DND-41 (cell line): ENCODE measurements at regions not wholly inside any gene's neighbourhood (a gene's known extent, or its start where the extent isn't known, plus 50 kb on each side); places are given as distances from the start of the nearest gene placed in this dataset.

Source experiments
- ATAC-seq: fragments of 200-7000 bp; cut with Tn5 transposase; 3 replicates; pipeline ENCODE4 v1.9.1; 2021; ENCODE audit warnings: low read depth; ENCODE audit not compliant: insufficient read depth
- DNase-seq: peaks from one replicate; pipeline ENCODE4 v3.0.0-alpha.2; 2020
- H2AFZ ChIP-seq: 2 replicates; pipeline ENCODE4 v1.6.0; 2012; ENCODE audit warnings: low read depth, low read length
- H3K27ac ChIP-seq: 2 replicates; pipeline ENCODE4 v1.5.1; 2012; ENCODE audit warnings: low read length, inconsistent platforms
- H3K27me3 ChIP-seq: fragments of 200-600 bp; sonication (generic); 2 replicates; pipeline ENCODE4 v1.6.0; 2012; ENCODE audit warnings: low read length, mild to moderate bottlenecking, inconsistent platforms; ENCODE audit not compliant: insufficient read depth, poor library complexity
- H3K36me3 ChIP-seq: 2 replicates; pipeline ENCODE4 v1.5.1; 2012; ENCODE audit warnings: low read length, inconsistent platforms; ENCODE audit not compliant: insufficient read depth
- H3K4me1 ChIP-seq: 2 replicates; pipeline ENCODE4 v1.5.1; 2012; ENCODE audit warnings: mild to moderate bottlenecking, low read length; ENCODE audit not compliant: insufficient read depth
- H3K4me2 ChIP-seq: 2 replicates; pipeline ENCODE4 v1.6.0; 2012; ENCODE audit warnings: mild to moderate bottlenecking, moderate library complexity, low read length, inconsistent platforms; ENCODE audit not compliant: insufficient read depth
- H3K4me3 ChIP-seq, 2 experiments: fragments of 200-600 bp in 1 of 2; shearing (Covaris generic) in 1 of 2; 2 replicates each; pipeline ENCODE4 v1.5.1; 2012 to 2016; ENCODE audit warnings: inconsistent platforms in 2 of 2, low read length in 2 of 2, mild to moderate bottlenecking in 2 of 2, low read depth in 1 of 2, moderate library complexity in 1 of 2
- H3K79me2 ChIP-seq: 2 replicates; pipeline ENCODE4 v1.6.0; 2012; ENCODE audit warnings: low read length, inconsistent platforms; ENCODE audit not compliant: insufficient read depth
- H3K9ac ChIP-seq: 2 replicates; pipeline ENCODE4 v1.6.0; 2012; ENCODE audit warnings: low read depth, mild to moderate bottlenecking, inconsistent platforms, low read length, moderate library complexity
- H3K9me3 ChIP-seq: 2 replicates; pipeline ENCODE4 v1.5.1; 2012; ENCODE audit warnings: low read length, moderate library complexity, mild to moderate bottlenecking, inconsistent platforms; ENCODE audit not compliant: insufficient read depth, severe bottlenecking
- H4K20me1 ChIP-seq: 2 replicates; pipeline ENCODE4 v1.6.0; 2012; ENCODE audit warnings: low read length; ENCODE audit not compliant: insufficient read depth
- EZH2 ChIP-seq: IDR thresholded peaks from 3 replicates; pipeline ENCODE4 v1.6.1; 2012; ENCODE audit warnings: borderline replicate concordance, low read depth, mild to moderate bottlenecking, moderate library complexity, low read length, inconsistent platforms; ENCODE audit not compliant: severe bottlenecking
- TF ChIP-seq, protein P1 (sequence below): IDR thresholded peaks from 2 replicates; pipeline ENCODE4 v1.5.1; 2012; ENCODE audit warnings: borderline replicate concordance, low read length, moderate library complexity, mild to moderate bottlenecking; ENCODE audit not compliant: poor library complexity, severe bottlenecking; ENCODE audit errors: extremely low read depth

DNA sequence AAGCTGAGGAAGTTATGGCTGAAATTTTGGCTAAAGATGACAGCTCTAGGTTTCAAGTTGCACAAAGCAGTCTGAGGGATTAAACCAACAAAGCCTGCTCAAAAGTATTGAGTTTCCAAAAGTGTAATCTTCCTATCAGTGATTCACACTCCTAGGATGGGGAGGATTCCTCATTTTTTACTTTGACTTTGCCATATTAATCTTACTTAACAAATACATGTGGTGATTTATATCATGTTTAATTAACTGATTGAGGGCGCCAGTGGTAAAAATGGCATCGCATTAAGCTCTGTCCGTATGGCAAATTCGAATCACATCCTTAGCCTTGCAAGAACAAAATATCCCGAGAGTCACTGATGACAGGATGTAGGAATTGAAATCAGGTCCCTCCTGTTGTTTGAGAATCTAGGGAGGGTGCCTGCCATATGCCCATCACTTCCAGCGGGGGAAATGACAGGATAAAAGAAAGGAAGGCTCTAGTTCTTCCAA lies 78.1 kb upstream of the ETAA1 start:
- Histone ChIP-seq H3K27ac (no peak overlapping the region), H3K79me2 (no peaks in the 10 kb centered on the region), H3K4me1 (no peaks in the 10 kb centered on the region), H3K36me3 (no peaks in the 10 kb centered on the region), H4K20me1 (no peaks in the 10 kb centered on the region), H3K4me3 (no peak overlapping the region), H3K27me3 (no peaks in the 10 kb centered on the region), H3K9ac (no peak overlapping the region), H2AFZ (no peak overlapping the region), H3K4me2 (no peak overlapping the region), H3K9me3 (no peaks in the 10 kb centered on the region)
- ATAC-seq (no peak), DNase-seq (no peak)
- TF ChIP-seq, protein P1, sequence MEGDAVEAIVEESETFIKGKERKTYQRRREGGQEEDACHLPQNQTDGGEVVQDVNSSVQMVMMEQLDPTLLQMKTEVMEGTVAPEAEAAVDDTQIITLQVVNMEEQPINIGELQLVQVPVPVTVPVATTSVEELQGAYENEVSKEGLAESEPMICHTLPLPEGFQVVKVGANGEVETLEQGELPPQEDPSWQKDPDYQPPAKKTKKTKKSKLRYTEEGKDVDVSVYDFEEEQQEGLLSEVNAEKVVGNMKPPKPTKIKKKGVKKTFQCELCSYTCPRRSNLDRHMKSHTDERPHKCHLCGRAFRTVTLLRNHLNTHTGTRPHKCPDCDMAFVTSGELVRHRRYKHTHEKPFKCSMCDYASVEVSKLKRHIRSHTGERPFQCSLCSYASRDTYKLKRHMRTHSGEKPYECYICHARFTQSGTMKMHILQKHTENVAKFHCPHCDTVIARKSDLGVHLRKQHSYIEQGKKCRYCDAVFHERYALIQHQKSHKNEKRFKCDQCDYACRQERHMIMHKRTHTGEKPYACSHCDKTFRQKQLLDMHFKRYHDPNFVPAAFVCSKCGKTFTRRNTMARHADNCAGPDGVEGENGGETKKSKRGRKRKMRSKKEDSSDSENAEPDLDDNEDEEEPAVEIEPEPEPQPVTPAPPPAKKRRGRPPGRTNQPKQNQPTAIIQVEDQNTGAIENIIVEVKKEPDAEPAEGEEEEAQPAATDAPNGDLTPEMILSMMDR: no peak
- TF ChIP-seq EZH2: no peak

DNA sequence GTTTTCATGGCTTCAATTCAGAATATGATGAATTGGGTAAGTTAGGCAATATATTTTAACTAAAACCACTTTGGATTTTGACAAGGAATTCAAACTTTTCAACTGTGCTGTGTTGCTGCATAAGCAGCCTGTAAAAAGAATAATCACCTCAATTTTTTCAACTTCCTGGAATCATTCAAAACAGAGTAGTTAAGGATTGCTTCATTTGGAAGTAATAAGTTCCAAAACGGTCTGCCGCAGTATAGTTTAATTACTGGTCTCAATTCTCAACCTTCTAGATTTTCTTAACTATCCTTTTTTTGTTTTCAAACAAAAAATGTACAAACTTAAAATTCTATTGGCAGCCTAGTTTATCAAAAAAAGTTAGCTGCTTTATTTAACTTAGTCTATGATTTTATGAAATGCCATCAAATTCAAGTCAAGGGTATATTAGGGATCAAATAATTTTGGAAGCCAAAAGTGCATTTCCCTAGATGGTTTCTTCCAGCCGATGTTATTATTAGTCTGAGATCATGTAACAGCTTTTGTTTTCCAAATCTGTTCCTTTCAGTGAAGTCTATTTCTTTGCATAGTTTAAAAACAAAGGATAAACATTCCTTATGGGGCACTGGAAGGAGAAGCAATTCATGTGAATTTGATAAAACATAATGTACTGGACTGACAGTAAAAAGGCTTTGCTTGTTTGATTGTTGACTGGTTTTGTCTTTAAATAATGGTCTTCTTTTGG lies 76.1 kb upstream of the ETAA1 start:
- H3K9ac ChIP-seq: no peak overlapping the region
- H2AFZ ChIP-seq: no peak overlapping the region
- H3K79me2 ChIP-seq: no peaks in the 10 kb centered on the region
- H3K27ac ChIP-seq: no peak overlapping the region
- TF ChIP-seq, protein P1: no peak
- TF ChIP-seq EZH2: no peak
- no peaks in the 10 kb centered on the region for H3K36me3 ChIP-seq
- H3K4me3 ChIP-seq: no peak overlapping the region
- H3K4me1 ChIP-seq: no peaks in the 10 kb centered on the region
- H3K27me3 ChIP-seq: peaks cover 2% of the 10 kb centered on the region
- H4K20me1 ChIP-seq: no peaks in the 10 kb centered on the region
- no peak overlapping the region for H3K4me2 ChIP-seq
- H3K9me3 ChIP-seq: no peaks in the 10 kb centered on the region
- ATAC-seq: no peak
- no peak for DNase-seq

DNA sequence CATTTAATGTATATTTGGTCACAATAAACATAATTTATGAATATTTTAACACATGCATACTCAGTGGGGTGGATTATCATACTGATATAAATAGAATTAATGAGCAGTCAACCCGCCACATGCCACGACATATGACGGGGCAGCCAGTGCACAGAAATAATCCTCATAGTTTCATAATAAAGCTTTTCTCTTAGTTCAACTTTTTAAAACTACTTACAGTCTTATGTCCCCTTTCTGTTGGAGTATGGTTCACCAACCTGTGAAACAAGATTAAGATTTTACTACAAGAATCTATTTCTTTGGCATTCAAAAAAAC lies 75.6 kb upstream of the ETAA1 start:
- H3K27ac ChIP-seq: no peak overlapping the region

More for the DNA sequence above, 75.6 kb upstream of the ETAA1 start:
- Histone ChIP-seq H3K4me1 (no peaks in the 10 kb centered on the region), H3K9me3 (no peaks in the 10 kb centered on the region), H3K9ac (no peak overlapping the region), H2AFZ (no peak overlapping the region), H3K27me3 (peaks cover 2% of the 10 kb centered on the region), H4K20me1 (no peaks in the 10 kb centered on the region), H3K36me3 (no peaks in the 10 kb centered on the region), H3K4me2 (no peak overlapping the region), H3K79me2 (no peaks in the 10 kb centered on the region), H3K4me3 (no peak overlapping the region)
- no peak for DNase-seq
- no peak for ATAC-seq
- TF ChIP-seq, protein P1: no peak
- no peak for TF ChIP-seq EZH2
